Ecto neural progenitor cell (in vitro differentiated cells): ENCODE measurements at regions not wholly inside any gene's neighbourhood (a gene's known extent, or its start where the extent isn't known, plus 50 kb on each side); places are given as distances from the start of the nearest gene placed in this dataset.

Experiments
- DNase-seq: peaks from one replicate; pipeline ENCODE4 v3.0.0-alpha.2; 2018; ENCODE audit warnings: low spot score

DNA sequence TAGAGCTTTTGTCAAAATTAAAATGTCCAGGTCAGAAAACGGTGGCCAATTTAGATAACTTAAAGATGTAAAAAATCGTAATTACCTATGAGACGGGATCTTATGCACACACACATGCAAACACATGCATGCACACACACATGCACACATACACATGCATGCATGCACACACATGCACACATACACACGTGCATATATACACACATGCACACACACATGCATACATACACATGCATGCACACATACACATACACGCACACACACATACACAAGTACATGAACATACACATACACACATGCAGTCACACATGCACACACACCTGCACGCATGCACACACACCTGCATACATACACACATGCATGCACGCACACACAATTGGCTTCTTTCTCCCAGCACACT, 362.0 kb downstream of the IRX1 start:
- no peak for DNase-seq

DNA sequence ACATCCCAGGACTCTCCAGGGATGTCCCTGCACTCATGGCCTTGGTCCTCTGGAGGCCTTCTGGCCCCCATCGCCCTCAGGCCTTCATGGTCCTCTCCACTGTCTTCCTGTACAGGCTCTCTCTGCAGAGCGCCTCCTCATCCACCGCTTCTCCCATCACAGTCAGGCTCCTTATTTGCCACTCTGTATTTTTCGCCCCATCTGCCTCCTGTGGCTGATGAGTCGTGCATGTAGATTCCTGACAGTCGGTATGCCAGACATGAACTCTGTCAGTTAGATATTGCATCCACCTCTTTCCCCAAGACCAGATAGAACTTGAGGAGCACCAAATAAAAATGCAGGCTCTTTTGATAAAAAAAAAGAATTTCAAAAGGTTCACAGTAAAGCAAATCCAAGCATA, 362.8 kb downstream of the IRX1 start:
- DNase-seq: no peak

DNA sequence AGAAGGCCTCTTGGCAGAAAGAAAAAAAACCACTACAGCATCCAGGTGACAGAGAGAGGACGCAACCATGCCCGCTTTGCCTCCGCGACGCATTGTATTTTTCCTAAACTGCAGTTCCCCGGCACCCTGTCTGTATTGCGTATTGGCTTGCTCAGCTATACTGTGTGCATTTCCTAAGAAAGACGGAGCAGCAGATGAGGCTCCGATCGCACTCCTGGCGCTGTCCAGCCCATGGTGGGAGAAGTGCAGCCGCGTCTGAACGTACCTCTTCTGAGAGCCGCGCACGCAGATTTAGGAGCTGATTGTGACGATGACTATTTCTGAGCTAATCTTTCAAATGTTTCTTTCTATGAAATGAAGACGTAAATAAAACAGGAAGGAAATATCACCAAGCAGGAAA, 366.5 kb downstream of the IRX1 start:
- no peak for DNase-seq

DNA sequence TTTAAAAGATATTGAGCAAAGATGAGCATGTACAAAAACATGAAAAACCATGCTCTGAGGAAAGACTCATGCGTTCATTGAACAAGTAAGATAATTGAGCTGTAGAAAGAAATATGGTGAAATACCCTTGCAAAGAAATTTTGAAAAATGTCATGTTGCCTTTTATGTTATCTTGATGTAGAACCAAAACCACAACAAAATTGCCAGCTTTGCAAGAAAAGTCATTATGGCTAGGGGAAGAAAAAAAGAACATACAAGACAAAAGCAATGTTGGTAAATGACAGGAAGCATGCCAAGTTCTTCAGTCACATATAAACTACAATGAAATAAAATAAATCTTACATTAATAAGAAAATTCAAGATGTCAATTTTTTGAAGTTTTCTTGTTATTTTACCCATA, 368.0 kb downstream of the IRX1 start:
- no peak for DNase-seq

DNA sequence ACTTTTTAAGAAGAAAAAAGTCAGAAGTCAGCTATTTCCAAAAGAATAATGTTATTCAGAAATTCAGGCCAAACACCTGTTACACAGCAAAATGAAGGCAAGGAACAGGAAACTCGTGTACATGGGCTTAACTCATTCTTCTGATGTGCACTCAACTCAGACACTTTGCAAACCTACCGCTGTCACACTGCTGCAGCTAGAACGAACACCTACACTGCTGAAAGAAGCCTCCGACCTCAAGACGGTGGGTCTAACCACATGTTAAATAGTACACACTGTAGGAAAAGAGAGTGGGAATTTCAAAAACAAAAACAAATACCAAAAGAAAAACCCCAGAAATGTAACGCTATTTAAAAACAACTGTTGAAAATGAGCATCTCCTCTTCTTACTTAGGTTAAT, 384.5 kb downstream of the IRX1 start:
- no peak for DNase-seq

DNA sequence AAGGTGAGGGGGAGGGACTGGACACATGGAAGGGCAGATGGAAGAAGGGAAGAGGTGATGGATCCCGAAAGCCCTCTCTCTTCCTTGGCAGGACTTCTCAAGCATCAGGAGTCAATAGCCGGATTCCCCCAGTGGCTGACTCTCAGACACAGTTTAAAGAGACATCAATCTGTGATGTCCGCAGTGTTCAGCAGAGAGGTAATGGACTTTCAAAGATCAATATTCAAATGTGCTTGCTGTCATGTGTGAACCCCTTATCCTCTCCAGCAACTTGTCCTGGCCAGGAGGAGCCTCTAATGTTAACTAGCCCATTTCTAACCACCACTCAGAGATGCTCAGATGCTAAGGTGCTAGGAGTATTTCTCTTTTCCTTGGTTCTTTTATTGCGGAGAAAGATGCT, 392.2 kb downstream of the IRX1 start:
- DNase-seq: no peak

DNA sequence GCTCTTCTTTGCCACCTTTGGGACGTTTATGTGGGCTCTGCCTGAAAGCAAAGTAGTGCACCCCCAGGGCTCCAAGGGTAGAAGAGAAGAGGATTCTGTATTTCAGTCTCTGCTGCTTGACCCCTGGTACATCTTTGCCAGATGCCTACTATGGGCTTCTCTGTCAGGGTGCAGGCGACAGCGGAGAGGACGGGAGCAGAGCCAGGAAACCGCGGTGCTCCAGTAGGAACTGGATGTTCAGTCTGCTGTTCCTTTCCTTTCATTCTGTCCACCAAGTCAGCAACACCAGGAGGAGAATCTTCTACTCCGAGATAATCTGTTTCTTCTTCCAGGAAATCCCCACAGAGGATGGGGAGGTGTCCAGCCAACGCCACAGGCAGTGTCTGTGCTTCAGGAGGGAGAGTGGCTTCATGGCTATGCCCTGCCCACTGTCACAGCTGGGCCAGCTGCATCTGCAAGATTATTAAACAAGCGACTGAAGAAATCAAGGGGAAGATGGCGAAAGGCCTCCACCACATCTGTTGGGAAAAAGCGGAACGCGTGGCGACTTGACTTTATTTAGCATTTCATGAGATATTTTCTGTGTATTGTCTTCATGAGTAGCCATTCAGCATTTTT, 398.3 kb downstream of the IRX1 start:
- DNase-seq: no peak

DNA sequence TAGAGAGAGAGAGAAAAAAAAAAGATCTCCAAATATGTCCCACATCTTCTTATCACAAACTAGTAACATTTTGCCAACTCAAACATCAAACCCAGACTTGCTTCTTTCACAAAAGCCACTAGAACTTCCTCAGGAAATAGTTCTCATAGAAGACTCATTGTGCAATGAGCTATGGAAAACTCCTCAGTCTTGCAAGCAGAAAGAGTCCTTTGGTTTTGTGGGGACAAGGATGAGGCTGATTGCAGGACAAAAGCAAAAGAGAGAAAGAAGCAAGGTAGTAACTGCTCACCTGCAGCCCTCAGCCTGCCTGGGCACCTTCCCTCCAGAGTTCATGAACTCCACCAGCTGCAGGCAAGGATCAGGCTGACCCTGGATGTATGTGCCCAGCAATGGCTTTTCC, 399.0 kb downstream of the IRX1 start:
- DNase-seq: no peak

DNA sequence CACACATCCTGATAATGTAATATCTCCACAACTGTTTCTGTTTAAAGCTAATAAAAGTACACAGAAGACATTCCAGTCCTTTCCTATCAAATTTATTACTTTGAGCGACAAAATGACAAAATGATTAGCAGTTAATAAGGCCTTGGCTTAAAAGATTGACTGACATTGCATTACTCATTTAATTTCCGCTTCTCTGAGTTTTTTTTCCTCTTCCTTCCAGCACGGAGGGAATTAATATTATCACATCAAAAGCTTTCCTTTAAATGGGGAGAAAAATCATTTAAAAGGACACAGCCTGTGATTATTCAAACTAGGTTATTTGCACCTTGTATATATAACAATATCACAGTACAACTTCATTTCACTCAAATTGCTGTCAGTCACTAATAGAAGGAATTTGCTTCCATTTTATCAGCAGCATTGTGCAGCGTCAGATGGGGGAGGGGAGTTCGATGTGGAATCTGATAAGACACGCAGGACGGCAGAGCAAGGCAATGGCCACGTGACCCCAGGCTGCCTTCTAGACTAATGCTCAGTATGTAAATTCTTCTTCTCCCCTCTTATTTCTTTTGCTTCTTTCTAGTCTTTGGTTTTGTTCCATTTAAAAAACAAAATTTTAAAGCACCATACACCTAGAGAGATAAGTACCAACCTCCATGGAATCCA, 400.5 kb downstream of the IRX1 start:
- no peak for DNase-seq

DNA sequence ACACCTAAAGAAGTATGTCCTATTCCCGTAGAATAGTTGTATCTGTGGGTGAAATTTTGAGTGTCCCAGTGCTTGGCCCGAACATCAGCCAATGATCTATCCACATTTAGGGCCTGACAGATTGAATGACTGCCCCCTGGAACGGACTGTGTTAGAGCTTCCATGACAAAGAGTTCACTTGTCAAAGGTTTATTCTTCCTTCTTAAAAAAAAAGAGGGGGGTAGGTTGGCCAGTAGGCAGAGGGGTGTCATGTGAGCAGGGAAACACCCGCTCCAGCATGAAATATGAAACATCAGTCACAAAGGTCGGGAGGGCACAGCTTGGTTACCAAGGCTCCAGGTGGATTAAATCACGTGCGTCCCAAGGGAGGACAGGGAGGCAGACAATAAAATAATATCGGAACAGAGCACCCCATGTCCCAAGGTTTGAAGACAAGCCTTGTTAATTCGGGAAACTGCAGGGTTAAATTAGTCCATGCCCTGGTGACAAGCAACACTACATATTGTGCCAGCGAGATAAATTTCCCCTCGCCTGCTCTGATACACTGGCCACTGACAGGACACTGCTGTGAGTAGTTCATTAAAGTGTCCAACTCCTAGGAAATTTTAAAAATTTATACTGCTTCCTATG, 401.2 kb downstream of the IRX1 start:
- DNase-seq: no peak

DNA sequence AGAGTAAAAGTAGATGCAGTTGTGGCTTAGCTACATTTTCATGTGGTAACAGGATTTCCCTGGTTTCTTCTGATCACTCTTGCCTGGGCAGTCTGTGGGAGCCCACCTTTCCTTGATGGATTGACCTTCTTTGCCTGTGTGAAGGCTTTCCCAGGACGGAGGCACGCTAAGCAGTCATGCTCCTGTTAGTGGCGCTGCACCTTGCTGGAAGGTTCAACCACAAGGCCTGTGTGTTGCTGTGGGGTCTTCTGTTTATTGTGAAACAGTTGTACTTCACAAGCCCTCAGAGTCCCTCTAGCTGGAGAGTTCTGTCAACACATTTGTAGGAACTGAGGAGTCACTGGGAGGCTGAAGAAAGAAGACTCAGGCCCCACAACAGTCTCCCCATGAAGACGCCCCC, 402.0 kb downstream of the IRX1 start:
- DNase-seq: no peak

DNA sequence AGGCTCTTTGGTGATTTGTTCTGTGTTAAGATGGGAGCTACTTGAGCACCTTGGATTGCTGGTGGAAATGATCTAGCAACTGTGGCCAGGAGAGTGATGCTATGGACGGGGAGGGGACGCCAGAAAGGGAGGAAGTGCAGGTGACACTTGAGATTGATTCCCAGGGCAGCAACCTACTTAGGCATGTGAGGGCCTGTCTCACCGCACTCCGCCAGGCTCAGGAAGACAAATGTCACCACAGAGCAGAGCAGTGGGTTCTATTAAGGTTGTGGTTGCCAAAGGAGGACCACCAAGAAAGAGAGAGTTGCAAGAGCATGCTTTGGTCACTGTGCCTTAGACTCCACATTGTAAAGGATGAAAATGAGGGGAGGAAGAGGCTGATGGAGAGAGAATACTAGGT, 404.3 kb downstream of the IRX1 start:
- no peak for DNase-seq

DNA sequence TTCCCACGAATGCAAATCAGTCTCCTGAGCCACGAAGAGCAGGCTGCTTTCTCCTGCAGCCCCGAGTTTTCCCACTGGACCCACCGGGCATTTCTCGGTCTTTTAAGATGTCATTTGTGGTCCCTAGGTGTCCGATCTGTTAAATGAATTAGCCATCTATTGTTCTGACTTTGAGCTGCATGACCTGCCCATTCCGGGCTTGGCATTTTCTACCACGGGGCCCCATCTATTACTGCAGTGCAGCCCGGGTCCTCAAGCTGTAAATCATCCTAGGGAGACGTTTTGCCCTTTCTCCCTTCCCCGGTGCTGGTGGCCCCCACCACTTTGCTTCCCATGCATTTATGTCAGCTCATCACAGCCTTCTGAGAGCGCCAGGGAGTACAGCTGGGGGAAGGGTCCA, 405.4 kb downstream of the IRX1 start:
- no peak for DNase-seq

DNA sequence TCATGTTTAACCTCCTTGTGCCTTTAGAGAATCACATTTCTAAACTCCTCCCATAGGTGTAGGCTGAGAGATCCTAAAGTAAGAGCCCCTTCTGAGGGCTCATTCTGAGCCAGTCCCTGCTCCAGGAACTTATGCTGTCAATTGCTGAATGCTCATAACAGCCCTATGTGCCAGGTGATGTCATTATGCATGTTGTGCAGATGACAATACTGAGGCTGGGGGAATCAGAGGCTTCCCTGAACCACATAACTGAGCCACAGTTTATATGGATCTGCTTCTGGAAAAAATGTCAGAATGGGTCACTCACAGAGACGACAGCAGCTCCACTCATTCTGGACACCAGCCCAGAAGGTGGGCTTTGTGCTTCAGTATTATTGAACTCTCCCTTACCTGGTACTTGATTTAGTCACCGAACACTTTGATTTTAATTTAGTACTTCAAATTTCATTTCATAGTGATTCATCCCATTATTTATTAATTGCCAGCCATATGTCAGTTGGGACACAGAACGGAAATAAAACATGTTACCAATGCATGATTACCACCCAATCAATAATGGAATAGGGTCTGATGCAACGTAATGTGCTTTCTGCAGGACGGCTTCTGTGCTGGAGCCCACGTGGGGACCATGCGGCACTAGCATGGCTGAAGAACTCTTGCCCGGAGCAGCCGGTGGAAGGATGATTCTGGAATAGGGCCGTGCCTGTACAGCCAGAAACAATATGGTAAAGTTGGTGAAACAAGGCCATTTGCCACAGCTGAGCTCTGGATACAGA, 406.3 kb downstream of the IRX1 start:
- no peak for DNase-seq

DNA sequence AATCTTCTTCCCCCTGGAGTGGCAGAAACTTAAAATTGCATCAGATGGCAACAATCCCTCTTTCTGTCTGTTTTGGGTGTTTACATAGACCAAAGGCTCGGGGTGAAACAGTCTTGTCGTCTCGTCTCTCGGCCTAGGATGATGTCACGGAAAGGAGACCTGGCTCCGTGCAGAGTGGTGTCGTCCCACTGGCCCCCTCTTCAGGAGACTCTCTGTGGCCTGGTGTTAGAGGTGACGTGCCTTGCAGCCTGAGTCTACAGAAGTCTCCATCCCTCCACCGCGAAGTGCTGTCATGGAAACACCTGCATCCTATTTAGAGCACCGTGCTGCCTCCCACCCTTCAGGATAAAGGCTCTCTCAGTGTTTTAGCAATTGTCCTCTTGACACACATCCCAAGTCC, 409.7 kb downstream of the IRX1 start:
- no peak for DNase-seq

DNA sequence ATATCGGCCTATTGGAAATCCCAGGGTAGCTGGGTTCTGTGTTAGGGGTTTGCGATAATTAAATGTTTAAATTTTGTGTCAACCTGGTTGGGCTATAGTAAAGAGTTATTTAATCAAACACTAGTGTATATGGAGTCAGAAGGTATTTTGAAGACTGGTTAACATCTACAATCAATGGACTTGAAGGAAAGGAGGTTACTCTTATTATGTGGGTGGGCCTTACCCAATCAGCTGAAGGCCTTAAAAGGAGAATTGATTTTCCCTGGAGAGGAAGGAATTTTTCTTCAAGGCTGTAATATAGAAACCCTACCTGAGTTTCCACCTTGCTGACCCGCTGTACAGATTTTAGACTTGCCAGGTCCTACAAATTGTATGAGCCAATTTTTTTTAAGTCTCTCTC, 411.4 kb downstream of the IRX1 start:
- DNase-seq: no peak

DNA sequence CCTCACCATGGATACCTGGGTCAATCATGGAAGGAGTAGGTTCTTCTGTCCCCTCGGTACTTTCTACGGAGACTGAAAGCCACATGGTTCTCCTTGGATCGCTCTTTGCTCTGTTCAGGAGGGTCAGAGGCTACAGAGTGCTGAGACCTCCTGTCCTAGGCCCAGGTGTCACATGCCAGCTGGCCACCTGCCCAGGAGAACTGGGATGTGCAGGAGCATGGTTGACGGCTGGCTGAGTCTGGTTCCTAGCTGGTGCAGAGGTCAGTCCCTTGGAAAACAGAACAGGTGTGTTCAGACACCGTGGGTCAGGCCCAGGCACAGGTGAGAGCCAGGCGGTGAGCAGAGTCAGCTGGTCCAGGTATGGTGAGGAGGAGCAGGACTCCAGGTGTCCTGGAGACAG, 416.3 kb downstream of the IRX1 start:
- DNase-seq: no peak

DNA sequence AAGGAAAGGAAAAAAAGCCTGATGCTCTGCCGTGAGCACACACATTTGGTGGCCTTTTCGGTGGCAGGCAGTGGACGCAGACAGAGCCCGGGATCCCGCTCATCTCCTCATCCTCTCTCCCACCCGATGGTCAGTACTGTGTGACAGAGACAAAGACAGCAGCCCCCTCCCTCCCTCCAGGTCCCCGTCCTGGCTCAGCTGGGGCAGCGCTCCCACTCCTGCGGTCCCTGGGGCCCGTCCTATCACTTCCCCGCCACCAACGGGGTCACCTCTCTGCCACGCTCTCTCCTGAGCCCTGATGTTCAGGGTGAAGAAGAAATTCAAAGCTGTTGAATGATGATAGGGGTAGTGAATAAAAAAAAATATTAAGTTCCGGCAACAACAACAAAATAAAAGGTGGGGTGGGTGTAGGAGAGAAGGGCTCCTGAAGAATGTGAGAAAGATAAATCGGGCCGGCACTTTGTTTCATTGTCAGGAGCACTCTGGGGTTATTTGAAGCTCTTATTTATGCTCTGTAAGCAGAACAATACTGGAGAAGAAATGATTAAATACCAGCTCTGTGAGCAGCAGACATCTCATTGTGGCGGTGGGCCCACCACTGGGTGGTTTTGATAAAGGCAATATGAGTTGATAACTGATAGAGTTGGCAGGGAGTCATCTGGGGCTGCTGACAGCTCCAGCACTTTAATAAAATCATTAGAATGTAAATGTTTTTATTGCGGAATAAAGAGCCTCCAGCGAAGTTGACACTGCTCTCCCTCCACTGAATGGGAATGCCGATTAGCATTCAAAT, 417.7 kb downstream of the IRX1 start:
- no peak for DNase-seq

DNA sequence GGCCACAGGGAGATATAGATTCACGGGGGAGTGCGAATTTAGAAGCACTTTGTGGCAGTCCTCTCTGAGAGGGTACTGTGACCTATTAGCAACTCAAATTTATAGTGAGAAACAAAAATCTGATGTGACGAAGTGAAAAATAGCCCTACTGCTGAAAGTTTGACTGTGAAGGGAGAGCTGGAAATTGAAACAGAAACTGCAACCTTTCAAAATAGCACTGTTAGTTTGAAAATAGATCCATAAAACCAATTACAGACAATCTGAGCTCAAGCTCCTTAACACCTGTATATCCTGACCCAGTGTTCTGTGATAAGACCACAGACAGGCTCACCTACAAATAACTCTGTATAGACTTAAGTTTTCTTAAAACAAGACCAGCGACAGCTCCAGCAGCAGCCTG, 420.1 kb downstream of the IRX1 start:
- DNase-seq: no peak

DNA sequence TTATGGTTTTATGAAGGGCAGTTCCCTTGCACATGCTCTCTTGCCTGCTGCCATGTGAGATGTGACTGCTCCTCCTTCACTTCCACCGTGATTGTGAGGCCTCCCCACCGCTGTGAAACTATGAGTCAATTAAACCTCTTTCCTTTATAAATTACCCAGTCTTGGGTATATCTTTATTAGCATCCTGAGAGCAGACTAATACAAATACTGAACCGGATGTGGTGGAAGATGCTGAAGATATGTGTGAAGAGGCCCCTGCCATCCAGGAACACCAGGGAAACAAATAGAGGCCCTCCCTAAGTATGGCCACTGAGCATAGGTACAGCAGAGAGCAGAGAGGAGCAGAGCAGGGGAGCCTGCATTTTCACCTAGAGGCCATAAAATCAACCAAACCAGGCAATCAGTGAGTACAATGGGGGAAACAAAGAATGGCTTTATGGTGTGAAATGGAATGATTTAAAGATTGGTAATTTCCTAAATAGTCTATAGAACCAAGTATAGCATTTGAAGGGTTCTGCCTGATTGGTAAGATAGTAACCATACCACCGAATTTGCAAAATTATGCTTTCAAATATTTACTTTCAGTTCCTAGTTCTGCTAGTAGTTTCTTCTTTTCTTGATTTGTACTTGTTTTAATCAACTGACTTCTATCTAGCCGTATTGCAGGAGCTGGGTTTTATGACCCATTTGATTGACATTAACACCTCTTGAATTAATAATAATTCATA, 421.6 kb downstream of the IRX1 start:
- no peak for DNase-seq

DNA sequence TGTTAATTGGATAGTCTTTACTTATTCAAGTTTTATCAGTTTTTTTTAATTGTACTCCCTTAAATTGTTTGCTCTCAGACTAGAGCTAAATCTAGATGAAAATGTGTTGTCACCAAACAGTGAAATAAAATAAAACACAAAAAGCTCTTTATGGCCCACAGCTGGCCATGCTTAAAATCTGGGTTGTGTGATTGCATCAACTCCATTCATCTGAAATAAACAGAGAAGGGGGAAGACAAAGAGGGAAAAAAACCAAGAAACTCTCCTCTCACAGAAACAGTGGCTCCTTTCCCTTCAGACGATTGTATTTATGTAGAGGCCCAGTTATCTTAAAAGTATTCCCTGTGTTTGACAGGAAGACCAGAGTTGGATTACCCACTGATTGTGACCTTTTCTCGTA, 422.4 kb downstream of the IRX1 start:
- no peak for DNase-seq
